WI38 (cell line): ENCODE measurements at regions not wholly inside any gene's neighbourhood (a gene's known extent, or its start where the extent isn't known, plus 50 kb on each side); places are given as distances from the start of the nearest gene placed in this dataset.

Source experiments
- H3K4me3 ChIP-seq: 2 replicates; pipeline ENCODE4 v1.5.1; 2011; ENCODE audit warnings: low read depth, mild to moderate bottlenecking, control low read depth, low read length
- CTCF ChIP-seq: IDR thresholded peaks from 2 replicates; pipeline ENCODE4 v1.5.1; 2012; ENCODE audit warnings: low read depth, mild to moderate bottlenecking, control low read depth, low read length

GRCh38 chr4:132498215-132498614, 650.9 kb upstream of the PCDH10 start:
- no peak for TF ChIP-seq CTCF

GRCh38 chr4:132502096-132502552, 647.0 kb upstream of the PCDH10 start:
- TF ChIP-seq CTCF = no peak
- no peak overlapping the region for H3K4me3 ChIP-seq

More at GRCh38 chr4:132498215-132498614, 650.9 kb upstream of the PCDH10 start:
- H3K4me3 ChIP-seq = no peak overlapping the region

DNA sequence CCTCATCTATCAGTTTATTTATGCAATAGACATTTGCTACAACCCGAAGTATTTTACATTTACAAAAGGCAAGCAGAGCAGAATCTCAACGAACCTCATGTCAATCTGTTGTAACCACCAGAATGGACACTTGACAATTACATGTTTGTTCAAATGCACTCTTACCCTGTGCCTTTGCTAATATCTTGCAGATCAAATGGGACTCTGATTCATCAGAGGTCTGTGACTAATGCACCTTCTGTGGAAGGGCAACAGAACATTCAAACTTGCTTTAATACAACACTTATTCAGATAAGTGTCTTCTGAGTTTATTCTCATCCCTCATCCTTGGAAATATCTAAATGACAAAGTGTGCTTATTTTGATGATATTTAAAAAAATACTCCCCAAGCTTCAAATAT, 644.7 kb upstream of the PCDH10 start:
- no peak overlapping the region for H3K4me3 ChIP-seq
- no peak for TF ChIP-seq CTCF

DNA sequence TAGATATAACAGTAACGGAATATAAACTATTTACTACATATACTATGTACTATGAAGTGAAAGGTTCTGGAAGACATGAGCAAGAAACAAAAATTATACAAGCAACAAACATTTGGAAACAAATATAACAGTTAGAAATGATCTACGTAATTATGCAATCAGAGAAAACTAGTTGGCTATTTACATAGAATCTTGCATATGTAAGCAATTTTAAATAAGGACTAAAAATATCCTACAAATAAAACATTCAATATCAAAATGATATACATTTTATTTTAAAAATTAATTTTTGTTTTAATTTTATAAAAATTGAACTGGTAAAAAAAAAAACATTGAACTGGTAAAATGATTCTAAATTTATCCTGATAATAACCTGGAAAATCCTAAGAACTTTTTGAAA, 642.5 kb upstream of the PCDH10 start:
- H3K4me3 ChIP-seq = no peak overlapping the region
- TF ChIP-seq CTCF = no peak

DNA sequence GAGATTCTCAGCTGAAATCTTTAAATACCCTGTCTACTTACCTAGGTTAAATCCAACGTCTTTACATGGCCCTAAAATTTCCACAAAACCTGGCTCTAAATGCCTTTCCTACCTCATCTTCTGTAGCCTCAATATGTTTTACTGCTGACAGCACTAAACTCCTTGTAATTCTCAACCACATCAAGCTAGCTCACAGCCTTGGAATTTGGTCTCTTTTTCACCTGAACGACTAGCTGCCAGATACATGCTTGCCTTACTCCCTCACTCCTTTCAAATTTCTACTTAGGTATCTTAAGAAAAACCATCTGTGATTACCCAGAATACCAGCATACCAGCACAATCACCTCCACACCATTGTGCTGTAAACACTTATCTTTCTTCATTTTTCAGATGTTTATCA, 635.6 kb upstream of the PCDH10 start:
- TF ChIP-seq CTCF = no peak
- no peak overlapping the region for H3K4me3 ChIP-seq

GRCh38 chr4:132526652-132527051, 622.4 kb upstream of the PCDH10 start:
- no peak for TF ChIP-seq CTCF
- H3K4me3 ChIP-seq = no peak overlapping the region

DNA sequence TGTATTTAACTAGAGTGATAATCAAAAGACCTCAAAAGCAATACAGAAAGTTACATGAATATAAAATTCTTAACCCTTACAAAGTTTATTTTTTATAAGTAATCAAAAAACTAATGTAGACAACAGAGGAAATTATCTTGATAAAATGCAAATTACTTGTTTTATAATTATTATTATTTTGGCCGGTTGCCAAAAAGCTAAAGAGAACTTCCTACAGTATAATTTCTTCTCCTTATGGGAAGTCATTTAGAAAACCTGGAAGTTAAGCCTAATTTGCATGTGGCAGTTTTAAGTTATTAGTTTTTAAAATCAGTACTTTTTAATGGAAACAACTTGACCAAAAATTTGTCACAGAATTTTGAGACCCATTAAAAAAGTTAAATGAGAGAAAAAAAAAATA, 621.3 kb upstream of the PCDH10 start:
- H3K4me3 ChIP-seq = no peak overlapping the region
- no peak for TF ChIP-seq CTCF
